ENCODE measurements at regions not wholly inside any gene's neighbourhood (a gene's known extent, or its start where the extent isn't known, plus 50 kb on each side); places are given as distances from the start of the nearest gene placed in this dataset.
"Not testable (repeated sequence)": the region's sequence is repeated elsewhere in the genome, so short reads cannot be mapped to it uniquely, and the experiment has no call there.

- intact Hi-C loops (cut with micrococcal nuclease), result no loop called here
- peaks cover 2% of the 10 kb centered on the region for H3K9me3 Mint-ChIP-seq
- H3K36me3 Mint-ChIP-seq (ENCODE audit: low read depth), result no peaks in the 10 kb centered on the region
- ChIA-PET POLR2A (no interaction called here), CTCF (no interaction called here)
- no peak for ATAC-seq
- H3K27ac Mint-ChIP-seq, result no peak overlapping the region
- no peak overlapping the region for H3K4me3 Mint-ChIP-seq
- TF ChIP-seq, protein P1, sequence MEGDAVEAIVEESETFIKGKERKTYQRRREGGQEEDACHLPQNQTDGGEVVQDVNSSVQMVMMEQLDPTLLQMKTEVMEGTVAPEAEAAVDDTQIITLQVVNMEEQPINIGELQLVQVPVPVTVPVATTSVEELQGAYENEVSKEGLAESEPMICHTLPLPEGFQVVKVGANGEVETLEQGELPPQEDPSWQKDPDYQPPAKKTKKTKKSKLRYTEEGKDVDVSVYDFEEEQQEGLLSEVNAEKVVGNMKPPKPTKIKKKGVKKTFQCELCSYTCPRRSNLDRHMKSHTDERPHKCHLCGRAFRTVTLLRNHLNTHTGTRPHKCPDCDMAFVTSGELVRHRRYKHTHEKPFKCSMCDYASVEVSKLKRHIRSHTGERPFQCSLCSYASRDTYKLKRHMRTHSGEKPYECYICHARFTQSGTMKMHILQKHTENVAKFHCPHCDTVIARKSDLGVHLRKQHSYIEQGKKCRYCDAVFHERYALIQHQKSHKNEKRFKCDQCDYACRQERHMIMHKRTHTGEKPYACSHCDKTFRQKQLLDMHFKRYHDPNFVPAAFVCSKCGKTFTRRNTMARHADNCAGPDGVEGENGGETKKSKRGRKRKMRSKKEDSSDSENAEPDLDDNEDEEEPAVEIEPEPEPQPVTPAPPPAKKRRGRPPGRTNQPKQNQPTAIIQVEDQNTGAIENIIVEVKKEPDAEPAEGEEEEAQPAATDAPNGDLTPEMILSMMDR (IDR thresholded peaks at IDR 0.05), result no peak
- peaks cover 6% of the 10 kb centered on the region for H3K27me3 Mint-ChIP-seq
- DNase-seq, result no peak
- H3K4me1 Mint-ChIP-seq (ENCODE audit: low read depth), result peaks cover 3% of the 10 kb centered on the region
Measured at GRCh38 chr11:106160494-106160893, 83.0 kb downstream of the AASDHPPT start.

- TF ChIP-seq, protein P1 (IDR thresholded peaks at IDR 0.05), result no peak
- H3K4me3 Mint-ChIP-seq, result no peak overlapping the region
- H3K27ac Mint-ChIP-seq, result no peak overlapping the region
- DNase-seq (no peak), ATAC-seq (no peak)
- CTCF ChIA-PET, result no interaction called here
- intact Hi-C loops (cut with micrococcal nuclease), result no loop called here
- H3K4me1 Mint-ChIP-seq (ENCODE audit: low read depth), result peaks cover 3% of the 10 kb centered on the region
- H3K27me3 Mint-ChIP-seq, result peaks cover 6% of the 10 kb centered on the region
- no peaks in the 10 kb centered on the region for H3K36me3 Mint-ChIP-seq (ENCODE audit: low read depth)
- POLR2A ChIA-PET, result no interaction called here
- H3K9me3 Mint-ChIP-seq, result peaks cover 13% of the 10 kb centered on the region
Measured at GRCh38 chr11:106161775-106162634, 84.5 kb downstream of the AASDHPPT start.

GRCh38 chr11:106167085-106167484 is 89.6 kb downstream of the AASDHPPT start:
- peaks cover 2% of the 10 kb centered on the region for H3K27me3 Mint-ChIP-seq
- no peaks in the 10 kb centered on the region for H3K4me1 Mint-ChIP-seq (ENCODE audit: low read depth)
- DNase-seq, result no peak
- intact Hi-C loops (cut with micrococcal nuclease), result no loop called here
- H3K9me3 Mint-ChIP-seq, result peaks cover 18% of the 10 kb centered on the region
- CTCF ChIA-PET, result no interaction called here
- TF ChIP-seq, protein P1 (IDR thresholded peaks at IDR 0.05), result no peak
- POLR2A ChIA-PET, result interaction anchor here (0.6 kb wide), 1 partner anchor 12 kb away, joined by 3 read pairs; no protein-coding TSS in a partner anchor
- ATAC-seq, result no peak
- no peak overlapping the region for H3K27ac Mint-ChIP-seq
- no peak overlapping the region for H3K4me3 Mint-ChIP-seq
- no peaks in the 10 kb centered on the region for H3K36me3 Mint-ChIP-seq (ENCODE audit: low read depth)

DNA sequence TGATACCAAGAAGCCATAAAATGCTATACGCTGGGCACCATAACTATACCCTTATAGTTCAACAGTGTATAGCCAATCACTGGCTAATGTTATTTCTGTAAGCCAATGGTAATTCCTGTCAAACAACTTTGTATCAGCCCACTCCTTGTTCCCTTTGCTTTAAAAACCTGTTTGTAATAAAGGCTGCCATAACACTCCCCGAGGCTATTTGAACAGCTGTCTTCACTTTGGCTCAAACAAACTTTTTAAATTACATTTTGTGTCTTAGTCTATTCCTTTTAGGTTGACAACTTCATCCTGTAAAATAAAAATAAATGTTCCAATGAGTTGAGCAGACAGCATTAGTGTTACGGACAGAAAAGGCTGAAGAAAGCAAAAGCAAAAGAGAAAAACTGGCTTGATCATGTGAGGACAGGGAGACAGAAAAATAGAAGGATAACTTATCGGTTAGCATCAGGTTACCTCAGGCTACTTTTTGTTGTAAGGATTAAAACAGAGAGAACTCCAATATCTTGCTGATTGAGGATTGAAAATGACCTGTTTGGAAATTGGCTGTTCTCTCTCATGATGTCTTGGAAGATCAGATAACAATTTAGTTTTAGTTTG is 95.0 kb downstream of the AASDHPPT start:
- H3K4me1 Mint-ChIP-seq (ENCODE audit: low read depth), result no peaks in the 10 kb centered on the region
- TF ChIP-seq, protein P1 (IDR thresholded peaks at IDR 0.05), result no peak

DNA sequence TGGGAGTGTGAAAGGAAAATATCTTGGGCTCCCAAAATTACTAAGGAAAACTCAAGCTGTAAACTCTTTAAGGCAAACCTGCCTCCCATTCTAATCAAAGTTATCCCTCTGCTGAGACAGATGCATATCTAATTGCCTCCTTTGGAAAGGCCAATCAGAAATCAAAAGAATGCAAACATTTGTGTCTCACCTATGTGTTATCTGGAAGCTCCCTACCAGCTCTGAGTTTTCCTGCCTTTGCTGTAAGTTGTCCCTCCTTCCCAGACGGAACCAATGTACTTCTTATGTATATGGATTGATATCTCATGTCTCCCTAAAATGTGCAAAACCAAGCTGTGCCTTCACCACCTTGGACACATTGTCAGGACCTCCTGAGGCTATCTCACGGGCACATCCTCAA is 95.8 kb downstream of the AASDHPPT start:
- ChIA-PET POLR2A (no interaction called here), CTCF (no interaction called here)
- Mint-ChIP-seq H3K4me1 (ENCODE audit: low read depth) (no peaks in the 10 kb centered on the region), H3K27ac (no peak overlapping the region), H3K36me3 (ENCODE audit: low read depth) (no peaks in the 10 kb centered on the region), H3K27me3 (no peaks in the 10 kb centered on the region), H3K4me3 (no peak overlapping the region), H3K9me3 (no peaks in the 10 kb centered on the region)
- DNase-seq (no peak), ATAC-seq (no peak)
- intact Hi-C loops (cut with micrococcal nuclease), result no loop called here
- TF ChIP-seq, protein P1 (IDR thresholded peaks at IDR 0.05), result no peak

More for the DNA sequence above, 95.0 kb downstream of the AASDHPPT start:
- Mint-ChIP-seq H3K27me3 (no peaks in the 10 kb centered on the region), H3K36me3 (ENCODE audit: low read depth) (no peaks in the 10 kb centered on the region), H3K4me3 (no peak overlapping the region), H3K9me3 (peaks cover 2% of the 10 kb centered on the region), H3K27ac (no peak overlapping the region)
- ChIA-PET POLR2A (no interaction called here), CTCF (no interaction called here)
- ATAC-seq, result no peak
- intact Hi-C loops (cut with micrococcal nuclease), result no loop called here
- DNase-seq, result no peak

GRCh38 chr11:106174003-106174402 is 96.5 kb downstream of the AASDHPPT start:
- H3K27ac Mint-ChIP-seq; intact Hi-C loops (cut with micrococcal nuclease); POLR2A ChIA-PET; H3K9me3 Mint-ChIP-seq; H3K36me3 Mint-ChIP-seq (ENCODE audit: low read depth); DNase-seq; H3K27me3 Mint-ChIP-seq; H3K4me1 Mint-ChIP-seq (ENCODE audit: low read depth); ATAC-seq; H3K4me3 Mint-ChIP-seq; CTCF ChIA-PET: not testable (repeated sequence)

Data from activated CD8-positive, alpha-beta T cell treated with anti-CD3 and anti-CD28 coated beads for 36 hours (primary cell).